Activated naive CD4-positive, alpha-beta T cell treated with anti-CD3 and anti-CD28 coated beads, Interleukin-2, amount 50 U/mL, for 16 hours (primary cell): ENCODE measurements at regions not wholly inside any gene's neighbourhood (a gene's known extent, or its start where the extent isn't known, plus 50 kb on each side); places are given as distances from the start of the nearest gene placed in this dataset.
A peak's percentile ranks its signal among the peaks of the same experiment; 100 is the strongest.

Experiments
- DNase-seq: peaks from one replicate; pipeline ENCODE4 v3.0.0-alpha.2; 2020

GRCh38 chr2:30055548-30055947, 91.3 kb upstream of the YPEL5 start:
- no peak for DNase-seq

- no peak for DNase-seq
Observed at GRCh38 chr2:30060562-30060961, 86.2 kb upstream of the YPEL5 start.

GRCh38 chr2:30068067-30068466, 78.7 kb upstream of the YPEL5 start:
- DNase-seq: no peak

GRCh38 chr2:30072250-30072842, 74.5 kb upstream of the YPEL5 start:
- peak; percentile 51 for DNase-seq

- no peak for DNase-seq
Observed at GRCh38 chr2:30073523-30073922, 73.3 kb upstream of the YPEL5 start.

GRCh38 chr2:30074023-30074422, 72.8 kb upstream of the YPEL5 start:
- DNase-seq: no peak

- DNase-seq: no peak
Observed at GRCh38 chr2:30078521-30078920, 68.3 kb upstream of the YPEL5 start.

GRCh38 chr2:30084915-30085314, 61.9 kb upstream of the YPEL5 start:
- no peak for DNase-seq

GRCh38 chr2:30089171-30089570, 57.6 kb upstream of the YPEL5 start:
- no peak for DNase-seq

GRCh38 chr2:30095402-30095801, 51.4 kb upstream of the YPEL5 start:
- no peak for DNase-seq

GRCh38 chr2:30096451-30096850, 50.4 kb upstream of the YPEL5 start:
- DNase-seq: no peak
